Keratinocyte (primary cell): ENCODE measurements at regions not wholly inside any gene's neighbourhood (a gene's known extent, or its start where the extent isn't known, plus 50 kb on each side); places are given as distances from the start of the nearest gene placed in this dataset.

ENCODE experiments used
- CTCF ChIP-seq, 3 experiments: IDR thresholded peaks in 1 of 3; conservative IDR thresholded peaks in 1 of 3; optimal IDR thresholded peaks in 1 of 3; 2 replicates in 2 of 3; 3 replicates in 1 of 3; pipeline versions ENCODE3 to v1.5.1; 2011; ENCODE audit warnings: low read length in 3 of 3, mild to moderate bottlenecking in 3 of 3, moderate library complexity in 2 of 3, control low read depth in 1 of 3, inconsistent platforms in 1 of 3; ENCODE audit not compliant: insufficient read depth in 2 of 3; ENCODE audit errors: extremely low read depth in 1 of 3
- EZH2 ChIP-seq: IDR thresholded peaks from one replicate; pipeline ENCODE4 v1.6.1; 2012; ENCODE audit warnings: inconsistent platforms, mild to moderate bottlenecking, low read length, moderate library complexity

- no peak for TF ChIP-seq CTCF (optimal IDR thresholded peaks at IDR 0.05 in 1 of 3, IDR thresholded peaks at IDR 0.05 in 1 of 3, conservative IDR thresholded peaks at IDR 0.05 in 1 of 3; ENCODE audit: extremely low read depth in 1 of 3, insufficient read depth in 2 of 3, low read length in 3 of 3)
- TF ChIP-seq EZH2, result no peak
These were observed 118.2 kb upstream of the IL15 start for GRCh38 chr4:141518222-141518621.
